ENCODE measurements at regions not wholly inside any gene's neighbourhood (a gene's known extent, or its start where the extent isn't known, plus 50 kb on each side); places are given as distances from the start of the nearest gene placed in this dataset.

DNA sequence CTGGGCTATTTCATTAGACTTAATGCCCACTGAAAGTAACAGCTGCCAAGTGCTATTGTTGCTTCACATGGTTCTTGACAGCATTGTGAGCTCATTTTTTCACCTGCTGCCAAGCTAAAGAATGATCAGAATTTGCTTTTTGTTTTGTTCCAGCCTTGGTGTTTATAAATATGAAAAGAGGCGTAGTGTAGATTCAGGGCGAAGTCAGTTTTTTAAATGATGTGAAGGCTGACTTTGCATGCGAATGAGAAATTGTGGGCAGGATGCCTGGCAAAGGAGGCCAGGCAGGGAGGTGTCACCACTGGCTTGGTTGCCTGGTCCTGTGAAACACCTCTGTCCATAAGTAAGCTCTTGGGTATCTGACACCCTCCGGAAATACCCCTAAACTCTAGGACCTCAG lies 93.3 kb upstream of the NAP1L1 start:
- TF ChIP-seq, protein P1, sequence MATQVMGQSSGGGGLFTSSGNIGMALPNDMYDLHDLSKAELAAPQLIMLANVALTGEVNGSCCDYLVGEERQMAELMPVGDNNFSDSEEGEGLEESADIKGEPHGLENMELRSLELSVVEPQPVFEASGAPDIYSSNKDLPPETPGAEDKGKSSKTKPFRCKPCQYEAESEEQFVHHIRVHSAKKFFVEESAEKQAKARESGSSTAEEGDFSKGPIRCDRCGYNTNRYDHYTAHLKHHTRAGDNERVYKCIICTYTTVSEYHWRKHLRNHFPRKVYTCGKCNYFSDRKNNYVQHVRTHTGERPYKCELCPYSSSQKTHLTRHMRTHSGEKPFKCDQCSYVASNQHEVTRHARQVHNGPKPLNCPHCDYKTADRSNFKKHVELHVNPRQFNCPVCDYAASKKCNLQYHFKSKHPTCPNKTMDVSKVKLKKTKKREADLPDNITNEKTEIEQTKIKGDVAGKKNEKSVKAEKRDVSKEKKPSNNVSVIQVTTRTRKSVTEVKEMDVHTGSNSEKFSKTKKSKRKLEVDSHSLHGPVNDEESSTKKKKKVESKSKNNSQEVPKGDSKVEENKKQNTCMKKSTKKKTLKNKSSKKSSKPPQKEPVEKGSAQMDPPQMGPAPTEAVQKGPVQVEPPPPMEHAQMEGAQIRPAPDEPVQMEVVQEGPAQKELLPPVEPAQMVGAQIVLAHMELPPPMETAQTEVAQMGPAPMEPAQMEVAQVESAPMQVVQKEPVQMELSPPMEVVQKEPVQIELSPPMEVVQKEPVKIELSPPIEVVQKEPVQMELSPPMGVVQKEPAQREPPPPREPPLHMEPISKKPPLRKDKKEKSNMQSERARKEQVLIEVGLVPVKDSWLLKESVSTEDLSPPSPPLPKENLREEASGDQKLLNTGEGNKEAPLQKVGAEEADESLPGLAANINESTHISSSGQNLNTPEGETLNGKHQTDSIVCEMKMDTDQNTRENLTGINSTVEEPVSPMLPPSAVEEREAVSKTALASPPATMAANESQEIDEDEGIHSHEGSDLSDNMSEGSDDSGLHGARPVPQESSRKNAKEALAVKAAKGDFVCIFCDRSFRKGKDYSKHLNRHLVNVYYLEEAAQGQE (IDR thresholded peaks at IDR 0.05; ENCODE audit: borderline replicate concordance), result no peak
- TF ChIP-seq, protein P2, sequence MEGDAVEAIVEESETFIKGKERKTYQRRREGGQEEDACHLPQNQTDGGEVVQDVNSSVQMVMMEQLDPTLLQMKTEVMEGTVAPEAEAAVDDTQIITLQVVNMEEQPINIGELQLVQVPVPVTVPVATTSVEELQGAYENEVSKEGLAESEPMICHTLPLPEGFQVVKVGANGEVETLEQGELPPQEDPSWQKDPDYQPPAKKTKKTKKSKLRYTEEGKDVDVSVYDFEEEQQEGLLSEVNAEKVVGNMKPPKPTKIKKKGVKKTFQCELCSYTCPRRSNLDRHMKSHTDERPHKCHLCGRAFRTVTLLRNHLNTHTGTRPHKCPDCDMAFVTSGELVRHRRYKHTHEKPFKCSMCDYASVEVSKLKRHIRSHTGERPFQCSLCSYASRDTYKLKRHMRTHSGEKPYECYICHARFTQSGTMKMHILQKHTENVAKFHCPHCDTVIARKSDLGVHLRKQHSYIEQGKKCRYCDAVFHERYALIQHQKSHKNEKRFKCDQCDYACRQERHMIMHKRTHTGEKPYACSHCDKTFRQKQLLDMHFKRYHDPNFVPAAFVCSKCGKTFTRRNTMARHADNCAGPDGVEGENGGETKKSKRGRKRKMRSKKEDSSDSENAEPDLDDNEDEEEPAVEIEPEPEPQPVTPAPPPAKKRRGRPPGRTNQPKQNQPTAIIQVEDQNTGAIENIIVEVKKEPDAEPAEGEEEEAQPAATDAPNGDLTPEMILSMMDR (IDR thresholded peaks at IDR 0.05; ENCODE audit: poor library complexity, severe bottlenecking), result no peak
- TF ChIP-seq RAD21 (conservative IDR thresholded peaks at IDR 0.05) (no peak), POLR2AphosphoS5 (IDR thresholded peaks at IDR 0.05) (no peak), TAF1 (IDR thresholded peaks at IDR 0.05; ENCODE audit: low read depth) (no peak), SMC3 (conservative IDR thresholded peaks at IDR 0.05; ENCODE audit: poor library complexity) (no peak), EZH2 (IDR thresholded peaks at IDR 0.05; ENCODE audit: borderline replicate concordance, insufficient read depth, low read length, poor library complexity, severe bottlenecking) (no peak), EP300 (conservative IDR thresholded peaks at IDR 0.05; ENCODE audit: poor library complexity, severe bottlenecking) (no peak), MXI1 (conservative IDR thresholded peaks at IDR 0.05; ENCODE audit: poor library complexity, severe bottlenecking) (no peak)

Measured in neural cell (in vitro differentiated cells).